Ectodermal cell (in vitro differentiated cells): ENCODE measurements at regions not wholly inside any gene's neighbourhood (a gene's known extent, or its start where the extent isn't known, plus 50 kb on each side); places are given as distances from the start of the nearest gene placed in this dataset.

Experiments
- H3K27ac ChIP-seq: 2 replicates; pipeline ENCODE4 v1.7.0; 2013; ENCODE audit warnings: mild to moderate bottlenecking, low read depth, low read length; ENCODE audit not compliant: insufficient read depth, poor library complexity, severe bottlenecking
- H3K27me3 ChIP-seq: 2 replicates; pipeline ENCODE4 v1.7.0; 2013; ENCODE audit warnings: mild to moderate bottlenecking, low read length; ENCODE audit not compliant: insufficient read depth, control insufficient read depth, poor library complexity, severe bottlenecking
- H3K36me3 ChIP-seq: one replicate; pipeline ENCODE4 v1.7.0; 2013; ENCODE audit warnings: low read length; ENCODE audit not compliant: control insufficient read depth, insufficient read depth
- H3K4me1 ChIP-seq: one replicate; pipeline ENCODE4 v1.7.0; 2013; ENCODE audit warnings: low read length; ENCODE audit not compliant: control insufficient read depth, insufficient read depth
- H3K4me3 ChIP-seq: 2 replicates; pipeline ENCODE4 v1.7.0; 2013; ENCODE audit warnings: low read depth, low read length, control low read depth; ENCODE audit not compliant: insufficient read depth
- H3K9me3 ChIP-seq: 2 replicates; pipeline ENCODE4 v1.7.0; 2013; ENCODE audit warnings: mild to moderate bottlenecking, low read length, moderate library complexity; ENCODE audit not compliant: control insufficient read depth
- WGBS, 2 experiments: methylation state at CpG; one replicate each; pipeline ENCODE4 v1.1.7; 2013; ENCODE audit warnings: missing lambda C conversion rate in 2 of 2; 5-methylcytosine and 5-hydroxymethylcytosine counted together

GRCh38 chr10:44051584-44052385 lies 333.1 kb downstream of the CXCL12 start:
- H3K36me3 ChIP-seq = no peaks in the 10 kb centered on the region
- H3K27me3 ChIP-seq = no peaks in the 10 kb centered on the region
- peaks cover 9% of the 10 kb centered on the region for H3K4me1 ChIP-seq
- no peak overlapping the region for H3K27ac ChIP-seq
- 90 to 97% methylated on average over 10 of the region's 10 CpGs for WGBS, 2 experiments
- no peaks in the 10 kb centered on the region for H3K9me3 ChIP-seq
- H3K4me3 ChIP-seq = no peak overlapping the region

- 90 to 96% methylated on average over 5 of the region's 5 CpGs for WGBS, 2 experiments
- Histone ChIP-seq H3K4me3 (no peak overlapping the region), H3K27me3 (no peaks in the 10 kb centered on the region), H3K4me1 (peaks cover 13% of the 10 kb centered on the region), H3K36me3 (no peaks in the 10 kb centered on the region), H3K27ac (no peak overlapping the region), H3K9me3 (no peaks in the 10 kb centered on the region)
Measured at GRCh38 chr10:44051091-44051490, 333.8 kb downstream of the CXCL12 start.

GRCh38 chr10:44049301-44050015 lies 335.4 kb downstream of the CXCL12 start:
- 88% methylated on average over 9 of the region's 9 CpGs for WGBS, 2 experiments
- H3K4me1 ChIP-seq = peaks cover 13% of the 10 kb centered on the region
- no peaks in the 10 kb centered on the region for H3K27me3 ChIP-seq
- no peaks in the 10 kb centered on the region for H3K36me3 ChIP-seq
- no peak overlapping the region for H3K27ac ChIP-seq
- no peaks in the 10 kb centered on the region for H3K9me3 ChIP-seq
- H3K4me3 ChIP-seq = no peak overlapping the region

GRCh38 chr10:44047361-44047760 lies 337.5 kb downstream of the CXCL12 start:
- Histone ChIP-seq H3K36me3 (no peaks in the 10 kb centered on the region), H3K4me1 (peaks cover 13% of the 10 kb centered on the region), H3K9me3 (no peaks in the 10 kb centered on the region), H3K27me3 (no peaks in the 10 kb centered on the region), H3K4me3 (no peak overlapping the region), H3K27ac (no peak overlapping the region)
- WGBS, 2 experiments = 87 to 91% methylated on average over 12 of the region's 12 CpGs

GRCh38 chr10:44046605-44047004 lies 338.3 kb downstream of the CXCL12 start:
- Histone ChIP-seq H3K36me3 (no peaks in the 10 kb centered on the region), H3K9me3 (no peaks in the 10 kb centered on the region), H3K27ac (no peak overlapping the region), H3K4me3 (no peak overlapping the region), H3K27me3 (no peaks in the 10 kb centered on the region), H3K4me1 (peaks cover 13% of the 10 kb centered on the region)
- WGBS, 2 experiments = 59 to 61% methylated on average over 5 of the region's 5 CpGs

- no peaks in the 10 kb centered on the region for H3K9me3 ChIP-seq
- H3K27ac ChIP-seq = no peak overlapping the region
- H3K4me1 ChIP-seq = peaks cover 13% of the 10 kb centered on the region
- no peaks in the 10 kb centered on the region for H3K36me3 ChIP-seq
- H3K27me3 ChIP-seq = no peaks in the 10 kb centered on the region
- no peak overlapping the region for H3K4me3 ChIP-seq
- 77 to 78% methylated on average over 6 of the region's 6 CpGs for WGBS, 2 experiments
Measured at GRCh38 chr10:44045020-44045419, 339.9 kb downstream of the CXCL12 start.

GRCh38 chr10:44044549-44044948 lies 340.3 kb downstream of the CXCL12 start:
- 90 to 91% methylated on average over 10 of the region's 10 CpGs for WGBS, 2 experiments
- no peaks in the 10 kb centered on the region for H3K9me3 ChIP-seq
- H3K27me3 ChIP-seq = no peaks in the 10 kb centered on the region
- H3K4me3 ChIP-seq = no peak overlapping the region
- no peaks in the 10 kb centered on the region for H3K36me3 ChIP-seq
- no peak overlapping the region for H3K27ac ChIP-seq
- peaks cover 13% of the 10 kb centered on the region for H3K4me1 ChIP-seq

GRCh38 chr10:44043646-44044375 lies 341.1 kb downstream of the CXCL12 start:
- no peaks in the 10 kb centered on the region for H3K36me3 ChIP-seq
- no peaks in the 10 kb centered on the region for H3K27me3 ChIP-seq
- 93 to 95% methylated on average over 13 to 14 of the region's 14 CpGs for WGBS, 2 experiments
- H3K27ac ChIP-seq = no peak overlapping the region
- no peaks in the 10 kb centered on the region for H3K9me3 ChIP-seq
- H3K4me3 ChIP-seq = no peak overlapping the region
- H3K4me1 ChIP-seq = peaks cover 13% of the 10 kb centered on the region

- H3K27me3 ChIP-seq = no peaks in the 10 kb centered on the region
- H3K36me3 ChIP-seq = no peaks in the 10 kb centered on the region
- no peak overlapping the region for H3K4me3 ChIP-seq
- WGBS, 2 experiments = 72 to 73% methylated on average over 9 of the region's 9 CpGs
- no peak overlapping the region for H3K27ac ChIP-seq
- peaks cover 13% of the 10 kb centered on the region for H3K4me1 ChIP-seq
- H3K9me3 ChIP-seq = no peaks in the 10 kb centered on the region
Measured at GRCh38 chr10:44042926-44043602, 341.8 kb downstream of the CXCL12 start.
